HFF-Myc (cell line): ENCODE measurements at regions not wholly inside any gene's neighbourhood (a gene's known extent, or its start where the extent isn't known, plus 50 kb on each side); places are given as distances from the start of the nearest gene placed in this dataset.

Source experiments
- DNase-seq: peaks from one replicate; pipeline ENCODE4 v3.0.0-alpha.2; 2011; ENCODE audit warnings: low read depth; ENCODE audit errors: extremely low read depth
- H3K4me3 ChIP-seq: replicated peaks from 2 replicates; pipeline ENCODE4 v1.5.1; 2011; ENCODE audit warnings: low read depth, mild to moderate bottlenecking, control low read depth, low read length
- CTCF ChIP-seq: IDR thresholded peaks from 2 replicates; pipeline ENCODE4 v1.5.1; 2012; ENCODE audit warnings: mild to moderate bottlenecking, low read depth, low read length, control low read depth; ENCODE audit errors: missing control alignments

- no peak for DNase-seq
- no peak for TF ChIP-seq CTCF
- no peak overlapping the region for H3K4me3 ChIP-seq
These were observed 248.4 kb downstream of the GLI2 start for GRCh38 chr2:120984046-120984445.

GRCh38 chr2:120984452-120985173 lies 248.9 kb downstream of the GLI2 start:
- H3K4me3 ChIP-seq = no peak overlapping the region
- TF ChIP-seq CTCF = no peak
- DNase-seq = no peak

- no peak for TF ChIP-seq CTCF
- no peak for DNase-seq
- no peak overlapping the region for H3K4me3 ChIP-seq
These were observed 249.7 kb downstream of the GLI2 start for GRCh38 chr2:120985174-120985996.

- no peak overlapping the region for H3K4me3 ChIP-seq
- no peak for TF ChIP-seq CTCF
- DNase-seq = no peak
These were observed 250.5 kb downstream of the GLI2 start for GRCh38 chr2:120985997-120986651.

- no peak for DNase-seq
- TF ChIP-seq CTCF = no peak
- no peak overlapping the region for H3K4me3 ChIP-seq
These were observed 251.4 kb downstream of the GLI2 start for GRCh38 chr2:120986898-120987650.

- no peak overlapping the region for H3K4me3 ChIP-seq
- no peak for DNase-seq
- TF ChIP-seq CTCF = no peak
These were observed 252.5 kb downstream of the GLI2 start for GRCh38 chr2:120988051-120988699.
